ENCODE measurements at regions not wholly inside any gene's neighbourhood (a gene's known extent, or its start where the extent isn't known, plus 50 kb on each side); places are given as distances from the start of the nearest gene placed in this dataset.

DNA sequence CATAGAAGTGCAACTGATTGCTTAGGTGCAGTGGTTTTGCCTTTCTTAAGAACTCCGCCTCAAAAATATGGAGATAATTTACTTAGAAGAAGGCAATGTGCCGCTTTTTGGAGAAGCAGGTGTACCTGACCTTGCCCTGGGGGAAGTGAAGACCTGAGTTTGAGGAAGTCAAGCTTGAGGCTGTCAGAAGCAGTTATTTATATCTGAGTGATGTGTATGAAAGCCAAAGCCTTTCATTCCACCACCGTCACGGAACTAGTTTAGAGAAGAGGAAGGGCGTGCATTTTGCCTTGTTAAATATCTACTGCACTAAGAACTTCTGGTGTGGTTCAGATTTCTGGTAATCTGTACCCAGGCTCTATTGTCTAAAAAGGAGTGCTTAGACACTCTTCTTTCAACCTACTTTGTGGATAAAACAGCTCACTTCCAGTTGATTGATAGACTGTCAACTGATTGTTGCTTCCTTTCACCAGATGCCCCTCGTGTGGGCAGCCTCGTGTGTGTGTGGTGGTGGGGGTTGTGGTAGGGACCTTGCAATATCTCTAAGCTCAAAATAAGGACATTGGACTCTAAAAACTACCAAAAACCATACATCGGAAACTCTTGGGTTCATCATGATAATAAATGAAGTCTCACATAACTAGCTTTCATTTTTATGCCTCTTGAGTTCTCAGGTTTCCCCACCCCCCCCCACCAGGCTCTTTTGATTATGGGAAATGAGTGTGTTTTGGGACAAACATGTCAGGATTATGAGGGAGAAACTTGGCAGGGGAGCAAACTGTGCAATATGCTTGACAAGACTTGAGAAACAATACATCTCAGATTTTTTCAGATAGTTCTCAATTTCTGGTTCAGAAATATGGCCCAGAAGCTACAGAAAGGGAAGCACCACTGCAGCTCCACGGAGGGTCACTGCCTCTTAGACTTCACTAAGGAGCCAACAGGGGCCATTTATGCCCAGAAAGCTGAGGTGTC, 78.6 kb downstream of the ARF6 start:
- H3K4me3 ChIP-seq (ENCODE audit: low read depth, low read length): no peak overlapping the region
- TF ChIP-seq, protein P1, sequence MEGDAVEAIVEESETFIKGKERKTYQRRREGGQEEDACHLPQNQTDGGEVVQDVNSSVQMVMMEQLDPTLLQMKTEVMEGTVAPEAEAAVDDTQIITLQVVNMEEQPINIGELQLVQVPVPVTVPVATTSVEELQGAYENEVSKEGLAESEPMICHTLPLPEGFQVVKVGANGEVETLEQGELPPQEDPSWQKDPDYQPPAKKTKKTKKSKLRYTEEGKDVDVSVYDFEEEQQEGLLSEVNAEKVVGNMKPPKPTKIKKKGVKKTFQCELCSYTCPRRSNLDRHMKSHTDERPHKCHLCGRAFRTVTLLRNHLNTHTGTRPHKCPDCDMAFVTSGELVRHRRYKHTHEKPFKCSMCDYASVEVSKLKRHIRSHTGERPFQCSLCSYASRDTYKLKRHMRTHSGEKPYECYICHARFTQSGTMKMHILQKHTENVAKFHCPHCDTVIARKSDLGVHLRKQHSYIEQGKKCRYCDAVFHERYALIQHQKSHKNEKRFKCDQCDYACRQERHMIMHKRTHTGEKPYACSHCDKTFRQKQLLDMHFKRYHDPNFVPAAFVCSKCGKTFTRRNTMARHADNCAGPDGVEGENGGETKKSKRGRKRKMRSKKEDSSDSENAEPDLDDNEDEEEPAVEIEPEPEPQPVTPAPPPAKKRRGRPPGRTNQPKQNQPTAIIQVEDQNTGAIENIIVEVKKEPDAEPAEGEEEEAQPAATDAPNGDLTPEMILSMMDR (IDR thresholded peaks at IDR 0.05; ENCODE audit: control insufficient read depth, extremely low read depth, insufficient read depth): no peak
- no peak for DNase-seq (ENCODE audit: low read depth)

- no peak overlapping the region for H3K4me3 ChIP-seq (ENCODE audit: low read depth, low read length)
- peak; percentile 47 for DNase-seq (ENCODE audit: low read depth)
- TF ChIP-seq, protein P1 (IDR thresholded peaks at IDR 0.05; ENCODE audit: control insufficient read depth, extremely low read depth, insufficient read depth): no peak
Measured at GRCh38 chr14:49972131-49972671, 79.3 kb downstream of the ARF6 start.

- 0 out of 2 replicates have a peak overlapping the region, but pooled peaks have one; percentile 2 for H3K4me3 ChIP-seq (ENCODE audit: low read depth, low read length)
- TF ChIP-seq, protein P1 (IDR thresholded peaks at IDR 0.05; ENCODE audit: control insufficient read depth, extremely low read depth, insufficient read depth): no peak
- no peak for DNase-seq (ENCODE audit: low read depth)
Measured at GRCh38 chr14:49972823-49973222, 79.9 kb downstream of the ARF6 start.

DNA sequence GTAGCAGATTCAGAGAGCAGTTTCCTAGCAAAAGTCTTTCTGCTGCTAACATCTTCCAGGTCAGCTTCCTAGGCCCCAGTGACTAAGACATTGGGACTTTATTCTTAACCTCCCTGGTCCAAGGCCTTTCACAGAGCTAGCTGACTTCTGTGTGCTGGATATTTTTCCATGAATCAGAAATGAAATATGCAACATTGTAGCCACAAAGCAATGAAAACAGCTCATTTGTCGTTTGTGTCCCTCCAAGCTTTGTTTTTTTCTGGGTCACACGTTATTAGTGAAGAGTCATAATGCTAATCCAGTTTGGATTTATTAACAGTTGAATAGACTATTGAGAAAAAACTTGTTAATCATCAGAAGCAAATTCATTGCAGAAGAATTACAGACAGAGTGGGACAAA, 82.4 kb downstream of the ARF6 start:
- H3K4me3 ChIP-seq (ENCODE audit: low read depth, low read length): no peak overlapping the region
- DNase-seq (ENCODE audit: low read depth): no peak
- TF ChIP-seq, protein P1 (IDR thresholded peaks at IDR 0.05; ENCODE audit: control insufficient read depth, extremely low read depth, insufficient read depth): no peak

- TF ChIP-seq, protein P1 (IDR thresholded peaks at IDR 0.05; ENCODE audit: control insufficient read depth, extremely low read depth, insufficient read depth): no peak
- no peak overlapping the region for H3K4me3 ChIP-seq (ENCODE audit: low read depth, low read length)
- DNase-seq (ENCODE audit: low read depth): no peak
Measured at GRCh38 chr14:49975799-49976198, 82.9 kb downstream of the ARF6 start.

- TF ChIP-seq, protein P1 (IDR thresholded peaks at IDR 0.05; ENCODE audit: control insufficient read depth, extremely low read depth, insufficient read depth): no peak
- no peak for DNase-seq (ENCODE audit: low read depth)
Measured at GRCh38 chr14:49977126-49977841, 84.4 kb downstream of the ARF6 start.

More at GRCh38 chr14:49977126-49977841, 84.4 kb downstream of the ARF6 start:
- H3K4me3 ChIP-seq (ENCODE audit: low read depth, low read length): no peak overlapping the region

Data from LNCaP clone FGC (cell line).